ENCODE measurements at regions not wholly inside any gene's neighbourhood (a gene's known extent, or its start where the extent isn't known, plus 50 kb on each side); places are given as distances from the start of the nearest gene placed in this dataset.
A peak's percentile ranks its signal among the peaks of the same experiment; 100 is the strongest.
"Not testable (repeated sequence)": the region's sequence is repeated elsewhere in the genome, so short reads cannot be mapped to it uniquely, and the experiment has no call there.

GRCh38 chr1:94362466-94363058 lies 55.6 kb upstream of the ABCD3 start:
- no peak for DNase-seq

GRCh38 chr1:94358630-94359599 lies 59.3 kb upstream of the ABCD3 start:
- DNase-seq = no peak

GRCh38 chr1:94357661-94358060 lies 60.5 kb upstream of the ABCD3 start:
- DNase-seq = no peak

GRCh38 chr1:94355485-94355980 lies 62.7 kb upstream of the ABCD3 start:
- no peak for DNase-seq

- no peak for DNase-seq
Observed at GRCh38 chr1:94351481-94351880, 66.7 kb upstream of the ABCD3 start.

GRCh38 chr1:94350350-94350924 lies 67.8 kb upstream of the ABCD3 start:
- DNase-seq = no peak

- DNase-seq = no peak
Observed at GRCh38 chr1:94349853-94350252, 68.3 kb upstream of the ABCD3 start.

- not testable (repeated sequence) for DNase-seq
Observed at GRCh38 chr1:94348386-94348785, 69.8 kb upstream of the ABCD3 start.

- DNase-seq = no peak
Observed at GRCh38 chr1:94345148-94345721, 73.0 kb upstream of the ABCD3 start.

GRCh38 chr1:94342416-94342815 lies 75.8 kb upstream of the ABCD3 start:
- no peak for DNase-seq

GRCh38 chr1:94339206-94339927 lies 78.8 kb upstream of the ABCD3 start:
- no peak for DNase-seq

GRCh38 chr1:94336991-94337390 lies 81.2 kb upstream of the ABCD3 start:
- no peak for DNase-seq

- DNase-seq = peak; percentile 33 to 86
Observed at GRCh38 chr1:94335950-94336349, 82.2 kb upstream of the ABCD3 start.

- no peak for DNase-seq
Observed at GRCh38 chr1:94335447-94335846, 82.7 kb upstream of the ABCD3 start.

- no peak for DNase-seq
Observed at GRCh38 chr1:94334764-94335163, 83.4 kb upstream of the ABCD3 start.

- no peak for DNase-seq
Observed at GRCh38 chr1:94332952-94333351, 85.2 kb upstream of the ABCD3 start.

- DNase-seq = no peak
Observed at GRCh38 chr1:94332516-94332915, 85.7 kb upstream of the ABCD3 start.

- no peak for DNase-seq
Observed at GRCh38 chr1:94329986-94330385, 88.2 kb upstream of the ABCD3 start.

- no peak for DNase-seq
Observed at GRCh38 chr1:94329276-94329675, 88.9 kb upstream of the ABCD3 start.

- DNase-seq = no peak
Observed at GRCh38 chr1:94327001-94327690, 89.8 kb upstream of the ARHGAP29 start.

GRCh38 chr1:94326329-94326728 lies 88.9 kb upstream of the ARHGAP29 start:
- no peak for DNase-seq

Data from cerebellar nuclear complex (tissue), 1 donor.